PFSK-1 (cell line): ENCODE measurements at regions not wholly inside any gene's neighbourhood (a gene's known extent, or its start where the extent isn't known, plus 50 kb on each side); places are given as distances from the start of the nearest gene placed in this dataset.

Experiments used
- POLR2AphosphoS5 ChIP-seq: IDR thresholded peaks from 2 replicates; pipeline ENCODE4 v1.6.1; 2012; ENCODE audit warnings: low read depth, mild to moderate bottlenecking, control low read depth, low read length, moderate library complexity
- TF ChIP-seq, protein P1 (sequence below), 2 experiments: IDR thresholded peaks; 2 replicates each; pipeline versions ENCODE4 v1.6.1 to v1.8.0; 2011 to 2012; ENCODE audit warnings: low read depth in 2 of 2, low read length in 2 of 2, control low read depth in 1 of 2, inconsistent platforms in 1 of 2, mild to moderate bottlenecking in 1 of 2, moderate library complexity in 1 of 2; ENCODE audit not compliant: insufficient read depth in 1 of 2

DNA sequence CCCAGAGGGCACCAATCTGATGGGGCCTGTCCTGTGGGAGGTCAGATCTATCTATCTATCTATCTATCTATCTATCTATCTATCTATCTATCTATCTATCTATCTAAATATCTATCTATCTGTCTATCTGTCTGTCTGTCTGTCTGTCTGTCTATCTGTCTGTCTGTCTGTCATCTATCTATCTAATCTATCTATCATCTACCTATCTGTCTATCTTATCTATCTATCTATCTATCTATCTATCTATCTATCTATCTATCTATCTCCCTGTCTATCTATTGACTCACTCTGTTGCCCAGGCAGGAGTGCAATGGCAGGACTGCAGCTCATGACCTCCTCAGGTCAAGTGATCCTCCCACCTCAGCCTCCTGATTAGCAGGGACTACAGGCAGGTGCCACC lies 155.7 kb upstream of the STX18 start:
- no peak for TF ChIP-seq POLR2AphosphoS5
- TF ChIP-seq, protein P1, sequence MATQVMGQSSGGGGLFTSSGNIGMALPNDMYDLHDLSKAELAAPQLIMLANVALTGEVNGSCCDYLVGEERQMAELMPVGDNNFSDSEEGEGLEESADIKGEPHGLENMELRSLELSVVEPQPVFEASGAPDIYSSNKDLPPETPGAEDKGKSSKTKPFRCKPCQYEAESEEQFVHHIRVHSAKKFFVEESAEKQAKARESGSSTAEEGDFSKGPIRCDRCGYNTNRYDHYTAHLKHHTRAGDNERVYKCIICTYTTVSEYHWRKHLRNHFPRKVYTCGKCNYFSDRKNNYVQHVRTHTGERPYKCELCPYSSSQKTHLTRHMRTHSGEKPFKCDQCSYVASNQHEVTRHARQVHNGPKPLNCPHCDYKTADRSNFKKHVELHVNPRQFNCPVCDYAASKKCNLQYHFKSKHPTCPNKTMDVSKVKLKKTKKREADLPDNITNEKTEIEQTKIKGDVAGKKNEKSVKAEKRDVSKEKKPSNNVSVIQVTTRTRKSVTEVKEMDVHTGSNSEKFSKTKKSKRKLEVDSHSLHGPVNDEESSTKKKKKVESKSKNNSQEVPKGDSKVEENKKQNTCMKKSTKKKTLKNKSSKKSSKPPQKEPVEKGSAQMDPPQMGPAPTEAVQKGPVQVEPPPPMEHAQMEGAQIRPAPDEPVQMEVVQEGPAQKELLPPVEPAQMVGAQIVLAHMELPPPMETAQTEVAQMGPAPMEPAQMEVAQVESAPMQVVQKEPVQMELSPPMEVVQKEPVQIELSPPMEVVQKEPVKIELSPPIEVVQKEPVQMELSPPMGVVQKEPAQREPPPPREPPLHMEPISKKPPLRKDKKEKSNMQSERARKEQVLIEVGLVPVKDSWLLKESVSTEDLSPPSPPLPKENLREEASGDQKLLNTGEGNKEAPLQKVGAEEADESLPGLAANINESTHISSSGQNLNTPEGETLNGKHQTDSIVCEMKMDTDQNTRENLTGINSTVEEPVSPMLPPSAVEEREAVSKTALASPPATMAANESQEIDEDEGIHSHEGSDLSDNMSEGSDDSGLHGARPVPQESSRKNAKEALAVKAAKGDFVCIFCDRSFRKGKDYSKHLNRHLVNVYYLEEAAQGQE (IDR thresholded peaks at IDR 0.05; ENCODE audit: insufficient read depth in 1 of 2, low read depth in 2 of 2, low read length in 2 of 2), result no peak
